GOT3 (cell line): ENCODE measurements at regions not wholly inside any gene's neighbourhood (a gene's known extent, or its start where the extent isn't known, plus 50 kb on each side); places are given as distances from the start of the nearest gene placed in this dataset.
"Not testable (repeated sequence)": the region's sequence is repeated elsewhere in the genome, so short reads cannot be mapped to it uniquely, and the experiment has no call there.

Source experiments
- DNase-seq: peaks from one replicate; lab custom pipeline; 2025; ENCODE audit warnings: mixed read lengths; lab: John Stamatoyannopoulos, UW

DNA sequence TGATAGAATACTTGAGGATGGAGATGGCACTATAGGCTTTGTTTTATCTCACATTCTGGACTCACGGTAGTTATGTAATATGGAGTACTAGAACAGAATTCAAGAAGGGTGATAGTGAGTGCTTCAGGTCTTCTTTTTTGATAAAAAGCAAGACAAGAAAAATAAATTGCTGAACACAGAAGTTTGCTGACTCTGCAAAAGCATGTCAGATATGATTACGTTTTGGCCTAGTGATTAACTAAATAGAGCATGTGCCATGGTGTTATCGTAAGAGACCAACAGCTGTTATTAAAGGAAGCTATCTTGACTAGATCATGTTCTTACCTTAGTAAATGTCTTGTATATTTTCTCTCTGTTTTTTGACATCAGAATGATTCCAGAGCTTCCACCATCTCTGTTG is 436.9 kb upstream of the LCORL start:
- DNase-seq, result no peak

DNA sequence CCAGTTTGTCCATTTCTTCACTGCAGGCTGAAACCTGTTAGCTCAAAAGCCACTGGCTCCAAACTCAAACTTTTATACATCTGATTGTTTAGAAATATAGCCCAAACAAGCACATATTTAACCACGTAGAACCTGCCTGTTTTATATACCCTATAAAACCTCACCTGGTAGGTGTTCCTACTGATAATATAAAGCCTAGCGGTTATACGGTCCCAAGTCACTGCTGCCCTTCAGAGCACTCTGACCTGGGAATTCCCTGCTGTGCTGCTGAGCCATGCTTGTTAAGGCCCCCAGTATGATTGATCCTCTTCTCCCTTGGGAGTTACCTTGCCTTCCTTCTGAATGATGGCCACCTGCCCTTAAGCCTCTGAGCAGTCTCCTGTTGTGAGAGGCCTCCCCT is 432.8 kb upstream of the LCORL start:
- no peak for DNase-seq

DNA sequence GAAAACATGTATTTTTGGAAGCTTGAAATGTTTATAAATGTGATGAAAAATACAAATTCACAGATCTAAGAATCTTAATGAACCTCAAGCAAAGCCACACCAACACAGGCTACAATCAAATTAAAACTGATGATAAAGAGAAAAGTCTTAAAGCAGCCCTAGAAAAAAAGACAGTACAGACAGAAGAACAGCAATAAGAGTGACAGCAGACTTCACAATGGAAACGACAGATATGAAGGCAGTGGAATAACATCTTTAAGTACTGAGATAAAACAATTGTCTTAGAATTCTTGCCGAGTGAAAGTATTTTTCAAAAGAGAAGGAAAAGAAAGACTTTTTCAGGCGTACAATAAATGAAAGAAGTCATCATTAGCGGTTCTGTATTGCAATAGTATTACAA is 423.6 kb upstream of the LCORL start:
- no peak for DNase-seq

DNA sequence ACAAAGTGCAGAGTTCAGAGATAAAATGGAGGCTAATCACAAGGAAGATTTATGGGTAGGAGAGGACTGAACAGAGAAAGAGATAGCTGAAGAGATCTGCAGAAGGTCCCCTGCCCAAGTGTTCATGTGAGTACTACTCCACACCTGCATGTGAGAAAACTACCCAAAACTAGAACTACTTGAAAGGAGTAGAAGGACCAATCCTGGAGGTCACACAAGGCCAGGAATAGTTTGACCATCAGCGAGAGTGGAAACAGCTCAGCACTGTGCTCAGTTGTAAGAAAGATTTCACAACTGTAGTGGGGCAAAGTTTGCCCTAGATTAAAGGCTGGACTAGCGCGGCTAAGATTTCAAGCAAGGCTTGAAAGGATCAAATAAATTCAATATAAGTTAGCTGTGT is 422.7 kb upstream of the LCORL start:
- no peak for DNase-seq

- DNase-seq, result no peak
These were observed 421.4 kb upstream of the LCORL start for GRCh38 chr4:18442957-18443356.

DNA sequence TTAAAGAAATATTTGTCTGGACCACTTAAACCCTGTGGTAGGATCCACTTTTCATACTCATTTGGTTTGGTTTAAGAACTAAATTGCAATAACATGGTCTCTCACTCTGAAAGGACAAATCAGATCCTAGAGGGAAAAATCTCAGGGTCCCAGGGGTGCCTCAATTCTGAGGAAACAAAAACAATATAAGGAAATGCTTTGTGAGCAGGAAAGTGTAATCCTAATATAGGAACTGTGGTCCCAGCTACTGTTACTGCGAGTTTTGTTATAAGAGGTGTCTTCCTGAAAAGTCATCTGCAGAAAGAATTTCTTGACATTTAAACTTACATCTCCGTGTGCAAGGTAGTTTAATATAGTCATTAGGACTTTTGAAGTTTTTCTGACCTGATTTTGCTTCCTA is 420.1 kb upstream of the LCORL start:
- DNase-seq, result no peak

GRCh38 chr4:18441203-18441590 is 419.6 kb upstream of the LCORL start:
- DNase-seq, result no peak

DNA sequence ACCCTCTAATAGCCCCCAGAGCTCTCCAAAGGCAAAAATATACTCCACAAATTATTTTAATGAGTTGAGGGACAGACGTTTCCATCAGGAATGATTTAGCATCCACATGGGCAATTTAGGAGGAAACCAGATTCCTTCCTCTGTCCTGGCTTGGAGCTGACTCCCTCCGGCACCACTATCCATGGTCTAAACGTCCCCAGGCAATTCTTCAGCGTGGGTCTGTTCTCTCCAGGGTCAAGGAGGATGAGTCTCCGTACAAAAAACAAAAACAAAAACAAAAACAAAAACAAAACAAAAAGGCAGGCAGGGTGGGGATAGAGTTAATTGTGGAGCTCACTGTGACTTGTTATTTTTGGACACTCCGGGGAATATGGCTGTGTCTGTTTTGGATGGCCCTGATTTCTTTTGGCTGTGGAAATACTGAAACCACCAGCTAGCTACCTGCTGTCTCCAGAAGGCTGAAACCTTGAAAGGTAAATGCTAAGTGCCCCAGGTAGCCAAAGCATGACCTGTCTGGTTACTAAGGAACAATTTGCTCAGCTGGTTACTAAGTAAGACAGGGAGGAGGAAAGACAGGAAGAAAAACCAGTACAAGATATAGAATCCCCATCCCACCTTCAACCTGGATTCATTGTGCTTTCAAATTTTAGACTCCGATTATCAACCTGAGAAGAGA is 419.1 kb upstream of the LCORL start:
- DNase-seq, result no peak

GRCh38 chr4:18439311-18439710 is 417.8 kb upstream of the LCORL start:
- no peak for DNase-seq

GRCh38 chr4:18435781-18436180 is 414.2 kb upstream of the LCORL start:
- no peak for DNase-seq

DNA sequence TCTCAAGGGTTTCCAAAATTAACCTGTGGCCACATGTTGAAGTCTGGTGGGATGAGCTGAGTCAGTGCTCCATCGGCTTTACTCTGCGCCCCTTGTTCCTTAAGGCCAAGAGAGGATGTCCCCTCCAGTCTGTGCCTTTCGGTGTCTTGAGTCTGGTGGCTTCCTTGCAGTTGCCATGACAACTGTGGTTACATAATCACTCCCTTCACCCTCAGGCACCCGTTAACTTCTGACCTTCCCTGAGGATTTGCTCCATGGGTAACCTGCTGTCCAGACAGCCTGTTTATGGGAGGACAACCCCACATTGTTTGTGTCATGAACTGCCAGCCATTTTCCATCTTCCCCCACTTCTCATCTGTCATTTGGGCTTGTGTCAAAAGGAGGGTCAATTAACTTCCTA is 401.1 kb upstream of the LCORL start:
- DNase-seq, result no peak

DNA sequence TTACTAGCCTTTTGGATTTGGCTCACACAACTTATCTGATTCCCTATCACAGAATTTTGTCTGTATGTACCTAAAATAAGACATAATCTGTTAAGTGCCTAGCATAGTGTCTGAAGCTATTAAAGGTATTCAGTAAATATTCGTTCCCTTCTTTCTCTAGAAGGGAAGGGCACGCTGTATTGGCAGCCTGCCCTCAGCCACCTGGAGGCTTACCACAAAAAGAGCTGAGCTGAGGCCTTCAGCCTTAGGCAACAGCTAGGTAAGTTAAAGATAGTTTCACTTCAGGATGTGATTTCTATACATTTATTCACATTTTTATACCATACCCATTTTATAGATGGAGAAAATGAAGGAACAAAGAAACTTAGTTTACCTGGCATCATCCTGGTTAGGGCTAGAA is 400.0 kb upstream of the LCORL start:
- no peak for DNase-seq

GRCh38 chr4:18419780-18420179 is 398.2 kb upstream of the LCORL start:
- no peak for DNase-seq

- DNase-seq, result not testable (repeated sequence)
These were observed 396.8 kb upstream of the LCORL start for GRCh38 chr4:18418195-18418898.

- DNase-seq, result not testable (repeated sequence)
These were observed 396.1 kb upstream of the LCORL start for GRCh38 chr4:18417651-18418050.

DNA sequence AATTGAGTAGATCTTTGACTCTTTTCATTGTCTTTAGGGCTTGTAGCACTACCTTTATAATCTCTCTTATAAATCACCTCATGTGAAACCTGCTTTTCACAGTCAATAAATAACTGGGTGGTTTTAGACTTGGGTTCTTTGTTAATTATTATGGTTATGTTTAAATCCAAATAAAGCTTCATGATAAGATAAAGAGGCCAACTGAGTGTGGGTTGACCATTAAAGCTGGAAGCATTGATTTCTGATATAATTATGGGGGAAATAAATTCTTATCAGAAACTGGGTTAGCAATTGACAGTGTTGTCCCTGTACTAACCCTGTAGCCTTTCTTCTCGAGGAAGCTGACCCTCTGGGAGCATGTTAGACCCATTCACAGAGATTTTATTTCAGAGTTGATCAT is 384.7 kb upstream of the LCORL start:
- DNase-seq, result no peak

DNA sequence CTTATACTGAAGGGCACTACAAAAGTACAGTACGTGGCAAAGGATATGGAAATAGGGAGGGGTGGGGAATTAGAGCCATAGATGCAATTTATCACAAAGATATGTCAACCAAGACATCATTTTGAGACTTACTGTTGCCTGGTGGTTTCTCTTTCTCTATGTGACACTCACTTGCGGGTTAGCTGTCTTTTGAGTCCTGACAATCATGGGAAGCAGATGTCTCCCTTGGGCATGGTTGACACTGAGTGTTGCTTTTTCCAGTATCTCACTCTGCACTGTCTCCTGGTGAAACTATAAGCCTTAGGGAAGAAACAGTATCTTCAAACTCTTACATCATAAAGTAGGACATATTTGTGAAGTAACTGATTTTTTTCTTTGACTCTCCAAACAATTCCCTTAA is 383.5 kb upstream of the LCORL start:
- DNase-seq, result no peak

GRCh38 chr4:18404642-18405041 is 383.1 kb upstream of the LCORL start:
- no peak for DNase-seq

DNA sequence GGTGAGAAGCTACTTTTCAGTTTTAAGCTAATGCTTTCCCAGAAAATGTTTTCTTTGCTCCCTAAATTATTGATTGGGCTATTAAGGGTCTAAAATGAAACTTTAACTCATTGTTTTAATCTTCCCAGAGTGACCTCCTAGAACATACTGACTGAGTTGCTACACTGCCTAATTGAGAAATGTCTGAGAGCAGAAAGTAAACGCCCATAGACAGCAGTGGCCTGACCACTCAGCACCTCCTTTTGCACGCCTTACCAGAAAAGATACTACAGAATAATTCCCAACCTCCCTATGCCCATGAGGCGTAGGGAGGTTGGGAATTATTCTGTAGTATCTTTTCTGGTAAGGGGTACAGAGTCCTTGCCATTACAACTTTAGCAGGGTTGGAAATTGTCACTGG is 381.8 kb upstream of the LCORL start:
- no peak for DNase-seq

GRCh38 chr4:18401868-18402267 is 380.3 kb upstream of the LCORL start:
- no peak for DNase-seq

DNA sequence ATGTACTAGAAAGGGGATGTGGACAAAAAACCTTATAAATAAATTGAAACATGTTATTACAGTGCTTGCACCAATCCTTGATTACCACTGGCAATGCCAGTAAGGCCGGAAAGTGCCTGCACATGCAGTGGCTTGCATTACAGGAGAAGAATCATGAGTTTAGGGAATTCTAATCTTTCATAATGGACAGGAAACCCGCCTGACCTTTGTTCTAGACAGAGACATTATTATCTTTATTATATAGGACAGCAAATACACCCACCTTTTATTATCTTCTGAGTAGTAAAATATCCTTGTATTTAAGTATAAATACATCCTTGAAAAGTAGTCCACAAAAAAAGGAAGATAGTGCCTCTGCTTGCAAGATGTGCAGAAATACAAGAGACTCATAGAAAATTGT is 379.9 kb upstream of the LCORL start:
- no peak for DNase-seq

- DNase-seq, result no peak
These were observed 377.1 kb upstream of the LCORL start for GRCh38 chr4:18398661-18399060.

DNA sequence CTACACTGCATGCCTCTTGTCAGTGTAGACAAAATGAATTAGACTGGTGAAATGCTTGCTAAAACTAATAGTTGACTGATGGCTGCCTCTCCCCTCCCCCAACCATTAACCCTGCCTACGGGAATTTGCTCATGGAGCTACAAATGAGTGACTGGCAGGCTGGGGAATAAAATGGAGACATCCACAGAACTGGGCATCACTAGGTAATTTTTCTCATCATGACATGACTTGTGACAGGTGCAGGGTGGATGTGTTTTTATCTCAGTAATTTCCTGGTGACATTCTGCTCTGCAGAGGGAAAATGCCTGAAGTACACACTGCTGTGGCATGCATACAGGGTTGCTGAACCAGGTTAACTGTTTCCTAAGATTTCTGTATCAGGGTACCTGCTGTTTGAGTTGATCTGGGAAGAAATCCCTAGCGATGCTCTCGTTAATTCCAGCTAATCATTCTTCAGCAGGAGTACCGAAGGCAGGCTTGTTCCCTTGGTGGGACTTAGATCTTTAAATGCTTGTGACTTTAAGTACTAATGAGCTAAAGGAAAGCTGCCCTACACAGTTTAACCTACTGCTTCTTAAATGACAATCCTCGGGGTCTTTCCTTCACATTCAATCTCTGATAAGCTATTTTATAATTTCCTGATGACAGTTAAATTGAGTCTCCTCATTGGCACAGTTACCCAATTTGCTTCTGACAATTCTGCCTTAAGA is 376.3 kb upstream of the LCORL start:
- no peak for DNase-seq
